GM08714 (cell line): ENCODE measurements at regions not wholly inside any gene's neighbourhood (a gene's known extent, or its start where the extent isn't known, plus 50 kb on each side); places are given as distances from the start of the nearest gene placed in this dataset.

Experiments
- H3K4me3 ChIP-seq: fragments of 200-500 bp; sonication (Bioruptor generic); 2 replicates; pipeline ENCODE4 v1.5.1; 2014; ENCODE audit warnings: mild to moderate bottlenecking, low read length, inconsistent platforms
- ZNF274 ChIP-seq: IDR thresholded peaks from 2 replicates; pipeline ENCODE4 v1.6.1; 2012; ENCODE audit warnings: mild to moderate bottlenecking, low read depth, low read length

DNA sequence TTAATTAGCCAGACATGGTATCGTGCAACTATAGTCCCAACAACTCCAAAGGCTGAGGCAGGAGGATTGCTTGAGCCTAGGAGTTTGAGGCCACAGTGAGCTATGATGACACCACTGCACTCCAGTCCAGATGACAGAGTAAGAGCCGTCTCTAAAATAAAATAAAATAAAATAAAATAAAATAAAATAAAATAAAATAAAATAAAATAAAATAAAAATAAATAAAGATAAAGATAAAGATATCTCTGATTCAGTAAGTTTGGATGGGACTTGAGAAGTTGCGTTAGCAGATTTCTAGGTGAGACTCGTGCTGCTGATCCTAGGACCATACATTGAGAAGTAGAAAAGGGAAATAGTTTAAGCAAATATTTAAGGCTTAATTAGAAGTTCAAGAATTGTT is 254.8 kb upstream of the FAM241A start:
- H3K4me3 ChIP-seq, result no peak overlapping the region
- TF ChIP-seq ZNF274, result no peak

DNA sequence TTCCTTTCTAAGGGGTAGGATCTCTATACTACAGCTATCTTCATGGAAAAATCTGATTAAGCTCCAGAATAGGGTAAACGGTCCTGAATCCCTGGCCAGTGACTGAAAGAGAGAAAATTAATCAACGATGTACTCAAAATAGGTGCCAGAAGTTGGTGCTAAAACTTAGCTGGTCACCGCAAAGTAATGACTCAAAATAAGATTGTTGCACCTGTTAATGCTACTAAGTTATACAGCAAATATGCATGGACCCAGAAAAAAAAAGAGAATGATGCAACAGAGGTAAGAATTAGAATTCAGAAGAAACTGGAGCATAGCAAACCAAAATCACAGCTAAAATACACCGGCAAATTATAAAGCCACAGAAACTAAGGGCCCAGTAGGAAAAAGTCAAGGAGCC is 239.7 kb upstream of the FAM241A start:
- TF ChIP-seq ZNF274, result no peak
- no peak overlapping the region for H3K4me3 ChIP-seq

DNA sequence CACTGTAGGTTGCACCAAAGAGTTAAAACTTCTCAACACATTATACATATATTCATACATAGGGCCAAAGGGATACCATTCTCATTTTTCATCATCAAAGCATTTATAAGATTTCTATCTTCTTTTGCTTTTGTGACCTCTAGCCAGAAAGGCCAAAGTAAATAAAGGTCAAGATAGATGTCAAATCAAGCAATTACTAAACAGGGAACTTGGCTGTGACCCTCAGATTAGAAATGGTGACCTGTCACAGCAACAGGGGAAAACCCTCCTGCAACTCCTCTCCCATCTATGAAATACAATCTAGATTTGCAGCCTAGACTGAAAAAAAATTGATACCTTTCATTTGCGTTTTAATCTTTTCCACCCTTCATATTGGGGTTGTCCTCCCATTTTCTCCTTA is 225.6 kb upstream of the FAM241A start:
- no peak overlapping the region for H3K4me3 ChIP-seq
- no peak for TF ChIP-seq ZNF274

DNA sequence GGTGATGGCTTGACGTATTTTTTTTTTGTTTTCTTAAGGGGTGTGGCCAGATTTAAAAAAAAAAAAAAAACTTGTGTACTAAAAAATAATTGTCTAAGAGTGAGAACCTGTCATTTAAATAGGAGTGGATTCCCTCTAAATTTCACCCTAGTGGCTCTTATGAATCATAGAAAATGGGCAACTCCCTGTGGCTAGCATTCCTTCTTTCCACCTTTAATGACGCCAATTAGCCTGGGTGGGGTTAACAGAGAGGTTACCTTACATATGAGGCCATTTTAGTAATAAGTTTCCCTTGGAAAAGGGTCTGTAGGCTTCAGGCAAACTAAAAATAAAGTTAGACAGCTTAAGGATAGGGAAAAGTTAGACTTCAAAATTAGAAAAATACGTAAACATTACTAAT is 223.5 kb upstream of the FAM241A start:
- no peak overlapping the region for H3K4me3 ChIP-seq
- no peak for TF ChIP-seq ZNF274

DNA sequence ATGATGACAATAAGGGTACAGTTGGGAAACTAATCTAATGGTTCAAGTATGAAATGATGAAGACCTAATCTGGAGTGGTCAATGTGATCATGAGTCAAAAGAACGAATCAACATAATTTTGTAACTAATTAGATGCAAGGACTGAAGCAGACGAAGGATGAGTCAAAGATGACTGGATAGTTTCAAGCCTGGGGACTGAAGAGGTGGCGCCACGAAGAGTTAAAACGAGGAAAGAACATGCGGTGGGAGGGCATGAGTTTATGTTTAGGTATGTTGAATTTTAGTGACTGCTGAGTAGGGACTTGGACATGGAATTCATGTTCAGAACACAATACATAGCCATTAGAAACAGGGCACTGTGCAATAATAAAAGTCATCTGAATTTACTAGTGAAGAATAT is 221.5 kb upstream of the FAM241A start:
- TF ChIP-seq ZNF274, result no peak
- H3K4me3 ChIP-seq, result no peak overlapping the region

DNA sequence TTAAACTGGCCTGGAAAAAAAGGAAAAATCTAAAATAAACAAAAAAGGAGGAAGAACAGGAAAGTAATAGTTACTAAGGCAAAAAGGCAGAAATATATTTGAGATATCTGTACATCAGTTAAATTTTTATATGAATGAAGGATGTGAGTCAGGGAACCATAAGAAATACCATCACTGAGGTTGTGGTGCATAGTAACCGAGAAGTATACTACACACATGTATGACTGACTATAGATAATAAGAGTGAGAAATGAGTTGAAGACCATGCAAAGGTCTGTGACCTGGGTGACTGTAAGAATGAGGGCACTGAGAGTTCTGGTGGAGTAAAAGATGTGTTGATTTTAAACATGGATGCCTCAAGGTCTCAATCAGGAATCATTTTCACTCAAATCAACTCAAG is 220.6 kb upstream of the FAM241A start:
- TF ChIP-seq ZNF274, result no peak
- H3K4me3 ChIP-seq, result no peak overlapping the region

DNA sequence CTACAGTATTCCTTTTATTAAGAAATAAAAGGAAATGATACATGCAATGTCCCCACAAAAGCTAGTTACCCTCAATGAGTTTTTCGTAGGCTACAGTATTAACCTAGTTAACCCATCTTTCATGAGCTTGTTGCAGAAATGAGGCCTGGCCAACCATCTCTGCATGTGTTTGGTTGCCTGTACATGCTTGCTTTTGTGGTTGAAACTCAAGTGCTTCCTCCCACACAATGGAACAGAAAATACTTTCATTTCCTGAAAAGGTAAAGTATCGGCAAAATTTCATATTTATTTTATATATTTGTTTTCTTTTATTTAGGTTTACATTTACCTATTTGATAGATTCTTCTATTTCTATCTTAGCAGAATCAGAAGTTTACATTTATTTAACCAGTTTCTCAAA is 214.6 kb upstream of the FAM241A start:
- no peak for TF ChIP-seq ZNF274
- H3K4me3 ChIP-seq, result no peak overlapping the region

DNA sequence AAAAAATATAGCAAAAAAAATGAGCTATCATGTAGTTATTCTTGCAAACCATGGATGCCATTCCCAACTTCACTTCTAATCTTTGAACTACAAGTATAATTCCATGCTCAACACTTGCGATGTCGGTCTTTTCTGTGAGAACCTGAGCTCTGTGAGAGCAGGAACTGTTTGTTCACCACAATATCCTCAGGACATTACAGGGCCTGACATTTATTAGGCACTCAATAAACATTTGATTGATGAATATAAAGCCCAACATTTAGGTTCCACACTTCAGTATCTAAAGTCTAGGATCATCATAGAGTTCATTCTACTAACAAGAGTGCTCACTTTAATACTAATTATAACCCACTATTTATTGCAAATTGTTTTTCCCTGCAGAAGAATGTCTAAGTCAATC is 211.6 kb upstream of the FAM241A start:
- no peak overlapping the region for H3K4me3 ChIP-seq
- TF ChIP-seq ZNF274, result no peak

DNA sequence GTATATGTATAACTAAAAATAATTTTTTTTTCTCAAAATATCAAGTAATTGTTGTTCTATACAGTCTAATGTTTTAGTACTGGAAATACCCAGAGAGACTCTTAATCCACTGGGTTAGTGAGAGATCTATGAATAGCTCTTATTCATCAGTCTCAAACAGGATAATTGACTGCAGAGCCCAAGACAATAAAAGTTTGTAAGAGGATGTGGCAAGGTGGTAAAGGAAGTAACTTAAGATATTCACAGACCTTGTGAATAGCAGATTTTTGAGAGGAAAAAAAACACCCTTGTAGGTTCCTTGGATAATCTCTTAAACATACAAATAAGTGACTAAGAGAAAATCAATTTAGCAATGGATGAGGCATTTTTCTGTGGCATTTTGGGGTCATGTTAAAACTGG is 210.9 kb upstream of the FAM241A start:
- no peak overlapping the region for H3K4me3 ChIP-seq
- no peak for TF ChIP-seq ZNF274

DNA sequence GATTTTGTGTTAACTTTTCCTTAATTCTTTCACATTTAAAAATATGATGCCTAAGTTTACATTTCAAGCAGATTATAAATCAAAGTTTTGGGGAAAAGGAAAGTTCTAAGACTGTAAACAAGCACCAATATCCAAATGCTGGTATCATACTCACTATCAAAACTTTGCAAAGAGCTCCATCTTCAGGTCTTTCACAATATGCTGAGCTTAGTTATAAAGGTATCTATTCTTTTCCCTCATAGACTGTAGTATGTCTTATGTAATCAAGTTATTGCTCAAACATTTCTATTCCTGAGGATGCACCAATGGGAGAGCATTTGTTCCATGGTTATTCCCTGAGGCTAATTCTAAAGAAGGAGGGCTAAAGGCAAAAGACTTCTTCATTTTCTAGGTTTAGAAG is 207.9 kb upstream of the FAM241A start:
- TF ChIP-seq ZNF274, result no peak
- H3K4me3 ChIP-seq, result no peak overlapping the region

DNA sequence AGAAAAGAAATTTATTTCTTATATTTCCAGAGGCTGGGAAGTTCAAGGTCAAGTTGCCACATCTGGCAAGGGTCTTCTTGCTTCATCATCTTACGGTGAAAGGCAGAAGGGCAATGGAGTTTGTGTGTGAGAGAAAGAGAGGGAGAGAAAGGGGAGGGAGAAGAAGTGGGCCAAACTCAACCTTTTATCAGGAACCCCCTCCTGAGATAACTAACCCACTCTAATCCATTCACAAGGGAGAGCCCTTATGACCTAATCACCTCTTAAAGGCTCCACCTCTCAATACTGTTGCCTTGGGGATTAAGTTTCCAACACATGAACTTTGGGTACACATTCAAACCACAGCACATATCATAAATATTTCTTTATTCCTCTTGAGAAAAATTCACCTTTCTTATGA is 203.3 kb upstream of the FAM241A start:
- TF ChIP-seq ZNF274, result no peak
- H3K4me3 ChIP-seq, result no peak overlapping the region

DNA sequence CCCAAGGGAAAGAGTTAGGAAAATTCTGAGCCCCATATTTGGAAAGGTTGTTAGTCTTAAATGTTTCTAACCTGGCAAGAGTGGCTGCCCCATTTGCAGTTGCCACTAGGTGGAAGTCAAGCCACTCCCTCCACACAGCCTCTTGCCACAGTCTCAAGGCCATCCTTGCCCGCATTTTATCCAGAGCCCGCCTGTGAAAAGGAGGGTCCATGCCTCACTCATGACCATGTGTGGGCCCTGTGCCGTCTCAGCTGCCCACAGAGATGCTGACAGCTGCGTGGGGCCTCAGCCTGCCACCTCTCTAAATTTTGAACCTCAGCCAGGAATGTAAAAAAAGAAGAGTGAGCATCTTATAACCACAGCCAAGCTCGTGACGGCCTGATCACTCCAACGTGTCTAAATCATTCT is 201.5 kb upstream of the FAM241A start:
- no peak overlapping the region for H3K4me3 ChIP-seq
- TF ChIP-seq ZNF274, result no peak

DNA sequence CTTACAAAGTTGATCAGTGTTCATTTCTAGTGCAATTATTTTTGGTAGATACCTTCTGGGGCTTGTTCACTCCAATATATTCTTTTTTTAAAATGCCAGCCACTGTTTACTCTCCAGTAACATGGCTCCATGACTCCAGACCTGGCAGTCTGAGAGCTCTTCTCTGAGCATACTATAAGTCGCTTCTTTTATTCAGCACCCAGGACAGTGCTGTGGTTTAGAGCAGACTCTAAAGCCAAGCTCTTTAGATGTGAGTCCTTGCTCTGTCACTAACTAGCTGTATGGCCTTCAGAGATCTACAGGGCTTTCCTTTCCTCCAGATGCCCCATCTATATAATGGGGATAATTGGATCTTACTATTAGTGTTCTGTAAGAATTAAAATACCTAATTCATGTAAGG is 200.2 kb upstream of the FAM241A start:
- TF ChIP-seq ZNF274, result no peak
- no peak overlapping the region for H3K4me3 ChIP-seq

DNA sequence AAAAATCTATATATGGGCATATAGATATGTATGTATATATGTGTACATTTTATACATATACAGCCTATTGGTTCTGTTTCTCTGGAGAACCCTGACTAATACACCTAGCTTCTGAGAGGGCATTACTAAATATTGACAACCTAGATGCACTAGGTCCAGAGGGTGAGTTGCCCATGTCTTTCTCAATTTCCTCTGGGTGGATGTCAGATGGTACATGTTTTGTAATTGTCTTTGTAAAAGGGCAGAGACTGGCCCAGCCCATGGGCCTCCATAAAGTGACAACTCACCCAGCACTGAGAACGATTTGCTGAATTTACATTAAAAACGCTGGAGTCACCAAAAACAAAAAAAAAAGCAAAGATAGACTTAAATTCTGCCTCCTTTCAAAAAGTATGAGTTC is 198.5 kb upstream of the FAM241A start:
- no peak overlapping the region for H3K4me3 ChIP-seq
- no peak for TF ChIP-seq ZNF274

DNA sequence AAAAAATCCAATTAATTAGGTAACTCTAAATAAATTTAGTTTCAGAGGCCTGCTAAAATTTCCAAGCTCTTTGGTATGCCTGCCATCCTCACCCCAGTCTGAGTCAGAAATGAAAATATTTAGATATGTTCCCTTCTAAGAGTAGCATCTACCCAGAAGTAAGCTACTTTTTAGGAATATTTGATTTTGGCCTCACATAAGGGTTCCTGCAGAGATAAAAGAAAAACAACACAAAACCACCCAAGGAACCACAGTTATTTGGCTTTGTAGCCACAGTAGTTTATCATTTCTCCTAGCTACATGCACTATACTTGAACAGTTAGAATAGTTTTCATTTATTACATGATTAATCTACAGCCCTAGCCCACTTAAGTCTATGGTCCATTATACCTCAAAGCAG is 192.6 kb upstream of the FAM241A start:
- no peak overlapping the region for H3K4me3 ChIP-seq
- TF ChIP-seq ZNF274, result no peak

DNA sequence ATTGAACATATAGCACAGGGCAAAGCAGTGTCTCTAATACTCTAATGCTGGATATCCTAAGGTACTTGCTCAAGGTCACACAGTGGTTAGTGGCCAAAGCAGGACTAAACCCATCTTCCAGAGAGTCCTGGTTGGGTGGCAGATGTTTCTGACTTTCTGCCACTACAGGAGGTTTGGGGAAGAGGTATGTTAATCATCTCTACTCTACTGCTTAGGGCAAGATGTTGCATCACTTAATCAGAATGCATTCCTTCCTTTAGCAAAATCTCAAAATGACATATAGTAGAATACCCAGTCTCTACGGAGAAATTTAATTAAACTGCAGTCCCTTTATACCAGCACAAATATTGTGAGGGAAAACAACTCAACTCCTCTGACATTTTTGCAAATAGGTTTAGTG is 190.7 kb upstream of the FAM241A start:
- H3K4me3 ChIP-seq, result no peak overlapping the region
- TF ChIP-seq ZNF274, result no peak

DNA sequence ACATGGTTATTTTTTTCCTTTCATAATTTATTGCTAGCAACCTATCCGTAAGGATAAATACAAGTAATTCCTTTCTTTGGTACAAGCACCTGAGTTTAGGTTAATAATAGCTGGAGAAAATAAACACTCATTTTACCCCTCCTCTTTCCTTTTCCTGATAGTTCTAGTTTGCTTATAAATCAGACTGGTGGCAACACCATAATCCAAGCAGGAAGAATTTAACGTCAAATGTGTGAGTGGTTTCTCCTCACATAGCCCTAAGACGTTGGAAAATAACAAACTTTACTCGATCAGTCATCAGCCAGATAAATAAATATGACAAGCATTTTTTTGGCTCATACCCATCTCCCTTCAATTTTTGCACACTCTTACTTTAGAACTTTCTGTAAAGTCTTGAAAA is 190.3 kb upstream of the FAM241A start:
- no peak for TF ChIP-seq ZNF274
- H3K4me3 ChIP-seq, result no peak overlapping the region
